Stimulated activated CD4-positive, alpha-beta T cell treated with anti-CD3 and anti-CD28 coated beads, TNF-alpha, amount 100 ng/mL, for 48 hours (primary cell): ENCODE measurements at regions not wholly inside any gene's neighbourhood (a gene's known extent, or its start where the extent isn't known, plus 50 kb on each side); places are given as distances from the start of the nearest gene placed in this dataset.
A peak's percentile ranks its signal among the peaks of the same experiment; 100 is the strongest.

Experiments used
- DNase-seq, 3 donors: peaks; one replicate each; pipeline ENCODE4 v3.0.0-alpha.2; 2020; ENCODE audit warnings: low read depth in 3 of 3

DNA sequence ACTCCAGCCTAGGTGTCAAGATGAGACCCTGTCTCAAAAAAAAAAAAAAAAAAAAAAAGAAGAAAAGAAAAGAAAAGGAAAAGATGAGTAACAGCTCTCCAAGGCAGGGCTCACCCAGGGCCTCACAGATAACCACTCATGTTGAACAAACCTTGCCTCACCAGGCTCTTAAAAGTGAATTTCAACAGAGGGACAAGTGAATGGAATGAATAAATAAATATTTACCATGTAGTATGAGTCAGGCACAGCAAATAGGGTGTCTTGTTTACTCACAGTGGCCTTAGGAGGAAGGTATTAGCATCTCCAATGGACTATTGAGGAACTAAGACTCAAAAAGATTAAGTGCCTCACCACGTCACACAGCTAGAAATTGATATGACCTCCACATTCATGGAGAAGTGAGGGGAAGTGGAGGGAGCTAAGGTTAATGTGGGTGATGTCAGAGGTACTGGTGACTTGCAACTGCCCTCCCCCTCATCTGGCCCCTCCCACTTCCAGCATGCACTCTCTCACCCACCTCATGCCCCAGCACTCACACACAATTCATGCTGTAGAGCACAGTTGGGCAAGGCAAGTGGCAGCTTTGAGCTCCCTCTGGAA is 255.5 kb downstream of the UACA start:
- peak in 1 of 3 donors; percentile 34 for DNase-seq

DNA sequence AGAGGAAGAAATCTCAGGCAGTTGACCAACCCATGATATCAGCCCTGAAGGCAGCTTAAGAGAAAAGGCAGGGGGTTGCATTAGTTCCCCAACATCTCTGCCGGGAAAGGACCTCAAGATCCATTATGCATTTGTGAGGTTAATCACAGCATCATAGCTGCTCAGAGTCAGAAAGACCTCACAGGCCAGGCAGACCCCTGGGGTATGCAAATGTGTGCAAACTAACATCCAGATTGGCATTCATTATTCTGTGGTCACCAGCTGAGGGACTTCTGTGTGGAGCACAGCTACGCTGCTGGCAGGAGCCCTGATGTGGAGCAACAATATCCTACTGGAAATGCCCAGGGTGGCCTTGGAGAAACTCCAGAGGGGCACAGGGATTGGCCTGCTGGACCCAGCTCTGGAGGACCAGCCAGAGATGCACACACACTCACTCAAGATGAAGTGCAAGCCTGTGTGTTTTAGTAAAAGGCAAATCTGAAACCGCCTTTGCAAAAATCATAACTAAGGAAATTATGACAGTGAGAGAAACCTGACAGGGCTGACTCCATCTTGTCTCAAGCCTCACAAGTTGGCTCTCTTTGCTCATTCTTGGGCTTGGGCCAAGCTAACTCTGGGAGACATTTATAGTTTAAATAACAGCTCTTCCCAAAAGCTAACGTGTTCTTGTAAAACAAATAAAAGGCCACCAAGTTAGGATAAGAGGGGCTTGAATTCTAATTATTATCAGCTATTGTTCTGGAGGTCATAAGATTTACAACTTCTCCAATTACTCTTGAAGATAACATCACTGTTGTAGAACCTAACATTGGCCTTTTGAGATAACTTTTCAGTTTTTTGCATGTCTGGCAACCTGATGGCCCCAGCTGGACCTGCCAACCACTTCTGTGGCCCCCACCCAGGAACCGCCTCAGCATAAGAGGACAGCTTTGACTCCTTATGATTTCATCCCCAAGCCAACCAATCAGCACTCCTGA is 257.1 kb downstream of the UACA start:
- DNase-seq: no peak

DNA sequence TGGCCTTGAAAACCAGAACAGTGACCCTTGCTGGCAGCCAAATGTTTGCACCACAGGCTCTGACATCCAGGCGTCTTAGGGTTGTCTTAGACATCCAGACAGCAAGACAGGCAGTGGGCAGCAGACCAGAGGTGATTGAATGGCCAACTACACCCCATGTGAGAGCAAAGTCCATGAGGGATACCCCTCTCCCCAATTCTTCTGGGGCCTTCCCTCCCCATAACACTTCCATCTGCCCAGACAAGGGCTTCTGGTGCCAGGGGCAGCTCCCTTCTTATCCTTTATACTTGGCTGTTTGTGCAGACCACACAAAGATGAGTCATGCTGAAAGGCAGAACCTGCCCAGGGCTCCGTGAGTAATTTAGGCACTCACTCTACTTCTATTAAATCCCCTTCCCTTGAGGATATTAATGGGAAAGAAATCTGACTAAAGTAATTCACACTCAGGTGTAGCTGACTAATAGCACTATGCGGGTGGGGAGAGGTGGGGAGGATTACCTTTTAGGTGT is 257.9 kb downstream of the UACA start:
- DNase-seq: no peak

DNA sequence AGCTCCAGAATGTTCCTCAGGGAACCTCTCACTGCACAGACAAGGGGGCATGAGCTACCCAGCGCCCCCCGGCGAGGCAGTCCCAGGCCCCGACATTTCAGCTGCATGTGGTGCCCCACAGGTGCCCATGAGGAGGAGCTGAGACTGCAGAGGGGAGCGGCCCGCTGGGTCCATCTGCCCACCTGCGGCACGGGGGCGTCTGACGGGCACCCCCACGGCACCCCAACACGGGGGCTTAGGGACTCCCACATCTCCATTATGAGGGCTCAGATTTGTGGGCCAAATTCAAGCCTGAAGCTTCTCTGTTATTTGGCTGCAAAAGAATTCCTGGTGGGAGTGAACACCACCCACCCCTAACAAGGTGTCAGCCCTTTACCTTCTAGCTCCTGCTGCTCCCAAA is 258.4 kb downstream of the UACA start:
- DNase-seq: no peak

DNA sequence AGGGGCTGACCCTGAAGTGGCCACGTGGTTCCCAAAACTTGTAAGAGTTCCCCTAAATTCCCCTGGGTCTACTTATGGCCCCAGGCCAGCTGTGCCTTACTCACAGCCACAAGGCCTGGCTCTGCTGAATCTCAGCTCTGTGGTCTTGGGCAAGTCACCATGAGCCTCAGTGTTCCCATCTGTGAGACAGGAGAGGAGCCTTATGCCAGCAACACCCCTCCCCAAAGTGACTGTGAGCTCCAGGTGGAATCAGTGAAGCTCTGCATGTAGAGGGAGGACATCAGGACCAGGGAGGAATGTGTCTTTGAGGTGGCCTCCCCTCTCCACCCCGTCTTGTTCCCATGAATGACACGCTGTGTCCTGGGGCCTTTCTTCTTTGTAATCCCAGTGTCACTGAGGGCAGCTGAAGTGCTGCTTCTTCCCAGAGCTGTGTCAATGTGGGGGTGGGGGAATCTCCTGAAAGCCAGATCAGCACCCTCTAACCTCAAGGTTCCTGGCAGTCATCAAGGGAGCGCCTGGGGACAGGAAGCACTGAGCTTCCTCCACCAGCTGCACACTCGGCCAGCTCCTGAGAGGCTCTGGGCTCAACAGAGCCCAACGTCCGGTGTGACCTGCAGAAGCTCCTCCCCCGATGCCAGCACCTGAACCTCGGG is 258.9 kb downstream of the UACA start:
- DNase-seq: peak in 1 of 3 donors; percentile 32

DNA sequence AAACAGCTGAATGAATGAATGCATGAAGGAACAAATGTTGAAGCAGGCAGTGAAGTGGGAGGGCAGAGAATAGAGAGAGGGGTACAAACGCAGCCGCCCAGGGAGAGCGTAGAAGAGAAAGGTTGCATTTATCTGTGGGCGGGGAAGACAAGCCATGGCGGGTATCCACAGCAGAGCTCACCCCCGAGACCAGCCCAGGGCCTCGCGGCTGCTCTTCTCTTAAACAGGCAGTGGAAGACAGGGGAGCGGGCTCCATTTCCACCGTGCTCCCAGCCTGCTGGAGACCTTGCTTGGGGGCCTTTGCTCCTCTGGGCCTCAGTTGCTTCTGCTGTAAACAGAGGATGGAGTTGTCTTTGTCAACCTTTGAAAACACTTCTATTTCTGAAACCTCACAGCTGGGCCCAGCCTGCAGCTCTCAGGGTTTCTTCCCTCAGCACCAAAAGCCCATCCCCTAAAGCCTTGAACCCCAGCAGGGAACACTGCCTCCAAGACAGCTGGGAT is 259.5 kb downstream of the UACA start:
- no peak for DNase-seq

DNA sequence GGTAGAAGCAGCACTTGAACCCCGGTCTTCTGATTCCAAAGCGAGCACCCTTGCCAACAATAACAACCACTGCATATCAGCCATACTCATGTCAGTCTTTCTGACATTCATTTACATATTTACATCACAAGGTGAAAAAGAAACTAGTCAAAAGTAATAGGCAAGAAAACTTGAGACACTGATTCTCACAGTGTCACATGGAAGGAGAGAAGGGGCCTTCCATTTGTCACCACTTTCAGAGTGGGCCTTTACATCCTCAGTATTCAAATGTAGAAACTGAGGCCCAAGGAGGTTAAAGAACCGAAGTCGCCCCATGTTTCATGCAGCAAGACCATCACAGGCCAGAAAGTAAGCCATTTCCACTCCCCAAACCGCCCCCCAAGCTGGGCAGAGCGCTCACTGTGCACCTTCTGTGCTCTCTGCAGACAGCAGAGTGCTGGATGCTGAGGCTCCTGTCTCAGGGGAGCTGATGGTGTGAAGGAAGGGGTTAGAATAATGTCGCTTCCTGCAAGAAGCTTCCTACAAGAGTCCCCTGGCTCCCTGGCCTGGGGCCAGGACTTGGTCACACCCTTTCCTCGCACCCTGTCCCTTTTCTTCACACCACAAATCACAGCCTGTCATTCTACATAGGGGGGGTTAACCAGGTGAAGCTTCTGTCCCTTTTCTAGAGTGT is 260.1 kb downstream of the UACA start:
- no peak for DNase-seq

DNA sequence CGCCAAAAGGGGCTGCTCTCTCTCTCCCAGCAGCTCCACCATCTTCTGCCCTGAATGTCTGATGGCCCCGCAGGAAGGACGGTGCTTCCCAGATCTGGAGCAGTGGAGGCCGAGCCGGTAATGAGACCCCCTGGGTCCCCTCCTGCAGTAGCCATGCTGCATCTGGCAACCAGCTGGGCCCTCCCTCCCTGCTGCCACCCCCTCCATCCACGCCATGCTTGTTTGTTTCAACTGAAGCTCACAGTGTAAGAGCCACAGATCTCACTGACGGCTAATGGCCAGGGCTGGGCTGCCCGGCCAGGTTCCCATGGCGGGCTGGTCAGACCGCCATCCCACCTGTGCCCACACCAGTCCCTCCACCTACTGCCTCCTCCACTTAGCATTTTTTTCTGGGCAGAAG is 260.8 kb downstream of the UACA start:
- no peak for DNase-seq

DNA sequence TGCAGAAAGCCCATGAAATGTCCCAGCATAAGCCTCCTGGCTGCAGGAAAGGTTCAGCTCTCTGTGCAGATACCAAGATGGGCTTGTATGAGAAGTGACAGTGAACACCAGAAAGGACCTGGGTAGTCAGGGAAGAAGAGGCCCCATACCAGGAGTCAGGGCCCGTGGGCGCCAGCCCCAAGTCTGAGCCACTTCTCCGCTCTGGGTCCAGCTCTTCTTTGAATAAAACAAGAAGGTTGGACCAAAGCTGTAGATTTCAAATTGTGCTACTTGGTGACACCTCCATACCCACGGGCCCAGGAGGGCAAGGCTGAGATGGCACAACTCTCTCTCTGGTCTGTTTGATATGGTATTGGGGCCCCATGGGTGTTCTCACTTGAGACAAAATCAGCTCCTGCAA is 261.5 kb downstream of the UACA start:
- DNase-seq: no peak

DNA sequence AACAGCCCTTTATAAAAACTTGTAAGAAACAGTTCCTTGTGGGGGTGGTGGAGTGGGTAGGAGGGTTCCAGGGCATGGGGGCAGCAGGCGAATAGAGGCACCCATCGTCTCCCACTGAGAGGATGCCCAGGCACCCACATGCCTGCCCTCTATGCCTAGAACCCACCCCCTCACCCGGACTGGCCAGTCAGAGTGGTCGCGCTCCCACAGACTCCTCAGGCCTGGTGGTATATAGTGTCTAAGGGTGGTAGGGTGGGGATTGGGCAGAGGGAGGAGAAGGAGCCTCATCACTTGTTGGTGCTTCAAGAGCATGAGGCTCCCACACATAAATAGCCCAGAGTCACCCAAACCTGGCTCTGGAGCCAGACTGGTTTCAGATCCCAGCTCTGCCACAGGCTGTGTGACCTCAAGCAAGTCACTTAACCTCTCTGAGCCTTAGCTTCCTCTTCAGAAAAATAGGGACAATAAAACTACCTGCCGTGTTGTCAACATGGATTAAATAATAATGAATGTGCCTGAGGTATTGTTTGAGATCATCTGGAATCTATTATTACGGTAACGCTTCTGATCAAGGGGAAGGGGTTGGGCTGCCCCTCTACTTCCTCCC is 262.1 kb downstream of the UACA start:
- no peak for DNase-seq

DNA sequence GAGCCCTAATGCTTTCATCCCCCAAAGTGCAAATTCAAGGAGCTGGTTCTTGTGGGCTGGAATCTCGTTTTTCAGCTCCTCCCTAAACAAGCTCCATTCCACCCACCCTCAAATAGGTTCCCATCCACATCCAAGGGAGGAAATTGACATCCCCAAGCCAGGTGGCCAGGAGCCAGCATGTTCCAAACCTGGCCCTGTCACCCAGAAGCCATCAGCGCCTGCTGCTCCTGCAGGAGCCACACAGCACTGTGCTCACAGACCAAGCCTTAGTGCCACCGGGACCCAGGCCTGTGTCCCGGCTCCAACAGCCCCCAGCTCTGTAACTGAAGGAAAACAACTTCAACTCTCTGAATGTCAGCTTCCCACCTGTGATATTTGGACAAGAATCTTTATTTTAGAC is 263.6 kb downstream of the UACA start:
- no peak for DNase-seq

DNA sequence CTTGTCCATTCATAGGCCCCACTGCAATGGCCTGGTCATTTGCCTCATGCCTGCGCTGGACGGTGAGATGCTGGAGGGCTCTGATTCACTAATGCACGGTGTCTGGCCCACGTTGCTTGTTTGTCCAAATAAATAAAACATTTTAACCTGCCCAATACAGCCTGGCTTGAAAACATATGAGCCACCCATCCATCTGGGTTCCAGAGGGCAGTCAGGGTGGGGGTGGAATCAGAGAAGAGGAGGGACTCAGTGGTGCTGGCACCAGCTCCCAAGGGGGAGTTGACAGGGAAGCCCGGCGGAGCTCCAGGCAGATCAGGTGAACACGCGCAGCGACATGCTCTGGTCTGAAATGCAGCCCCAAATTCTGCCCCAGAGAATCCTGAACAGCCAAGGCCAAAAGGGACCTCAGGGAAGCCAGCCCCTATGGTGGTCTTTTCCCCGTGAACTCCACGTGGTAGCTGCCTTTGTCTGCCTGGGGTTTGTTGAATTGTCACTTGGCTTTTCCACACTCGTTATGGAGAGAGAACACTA is 265.2 kb downstream of the UACA start:
- DNase-seq: no peak

DNA sequence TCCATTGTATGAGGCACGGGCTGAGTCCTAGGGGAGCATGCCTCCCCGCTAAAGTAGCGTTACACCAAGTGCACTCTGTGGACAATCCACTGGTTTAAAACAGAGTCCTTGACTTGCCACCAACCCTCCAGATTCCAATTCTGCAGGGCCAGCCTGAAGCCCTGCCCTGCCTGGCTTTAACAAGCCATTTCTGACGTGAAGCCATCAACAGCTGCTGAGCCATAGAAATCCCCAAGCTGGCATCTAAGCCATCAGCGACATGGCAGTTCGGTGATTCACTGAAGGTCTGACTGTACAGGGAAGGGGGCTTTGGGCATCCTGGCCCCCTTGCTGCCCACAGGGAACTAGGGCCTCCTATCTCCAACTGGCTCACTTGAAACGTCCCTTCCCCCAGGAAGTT is 265.7 kb downstream of the UACA start:
- no peak for DNase-seq

DNA sequence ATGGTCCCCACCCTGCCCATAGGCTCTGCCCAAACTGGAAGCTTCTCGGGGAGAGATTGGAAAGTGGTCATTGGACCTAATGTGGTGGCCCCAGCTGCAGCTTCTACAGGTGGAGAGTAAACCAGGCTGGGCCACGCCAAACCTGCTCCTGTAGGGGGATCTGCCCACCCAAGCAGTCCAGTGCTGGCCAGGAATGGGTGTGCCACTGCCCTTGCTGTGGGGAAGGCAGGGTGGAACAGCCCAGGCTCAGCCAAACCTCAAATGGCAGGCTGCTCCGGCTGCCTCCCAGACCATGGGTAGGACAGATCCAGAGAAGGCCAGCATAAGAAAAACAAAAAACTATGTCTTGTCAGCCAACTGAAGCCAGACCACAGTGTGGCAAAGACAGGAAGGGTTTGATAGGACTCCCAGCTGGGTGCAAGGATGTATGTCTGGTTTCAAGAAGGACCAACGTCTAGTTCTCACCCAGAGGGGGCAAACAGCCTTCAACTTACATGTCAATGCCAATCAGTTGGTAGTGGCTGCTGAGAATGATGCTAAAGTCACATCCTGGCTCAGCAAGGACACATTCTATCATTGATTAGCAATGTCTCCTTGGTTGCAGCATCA is 267.3 kb downstream of the UACA start:
- no peak for DNase-seq

DNA sequence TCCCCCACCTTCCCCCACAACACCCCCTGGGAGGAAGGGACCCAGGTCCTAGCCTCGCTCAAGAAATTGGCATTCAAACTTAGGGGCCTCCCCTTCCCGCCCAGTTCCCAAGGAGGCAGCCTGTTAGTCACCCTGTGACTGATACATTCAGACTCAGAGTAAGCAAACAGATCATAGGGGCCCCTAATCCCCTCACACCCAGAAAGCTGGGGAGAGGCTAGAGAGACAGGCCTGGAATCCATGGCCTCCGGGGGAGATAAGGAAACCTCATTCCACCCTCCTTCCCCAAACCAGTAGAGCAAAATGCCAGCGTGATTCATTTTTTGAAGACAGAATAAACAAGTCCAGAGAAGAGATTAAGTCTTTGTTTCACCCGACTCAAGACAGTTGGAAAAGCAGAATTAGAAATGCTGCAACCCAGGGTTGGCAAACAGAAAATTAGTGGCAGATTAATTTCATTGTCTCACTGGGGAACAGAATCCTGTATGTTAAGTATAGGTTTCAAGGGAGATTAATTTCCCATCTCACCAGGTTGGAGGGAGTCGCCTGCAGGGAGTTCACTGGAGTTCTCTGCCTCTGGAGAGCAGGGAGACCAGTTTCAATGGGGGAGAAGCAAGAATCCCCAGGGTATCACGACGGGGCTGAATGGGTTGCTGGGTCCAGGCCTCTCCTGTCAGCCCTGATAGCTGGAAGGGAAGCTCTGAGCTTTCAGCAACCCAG is 268.3 kb downstream of the UACA start:
- DNase-seq: no peak

DNA sequence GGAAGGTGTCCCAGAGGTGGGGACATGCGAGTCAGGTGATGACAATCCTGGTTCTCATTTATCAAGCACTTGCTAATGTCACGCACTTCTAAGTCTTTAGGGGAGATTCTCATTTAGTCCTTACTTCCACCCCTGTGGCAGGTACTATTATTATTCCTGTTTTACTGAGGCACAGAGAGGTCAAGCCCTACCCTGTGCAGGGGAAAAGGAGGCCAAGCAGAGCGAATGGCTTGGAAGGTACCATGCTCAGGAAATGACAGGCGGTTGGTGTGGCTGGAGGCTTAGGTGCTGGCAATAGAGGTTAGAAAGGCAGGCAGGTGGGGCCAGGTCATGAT is 268.9 kb downstream of the UACA start:
- no peak for DNase-seq

DNA sequence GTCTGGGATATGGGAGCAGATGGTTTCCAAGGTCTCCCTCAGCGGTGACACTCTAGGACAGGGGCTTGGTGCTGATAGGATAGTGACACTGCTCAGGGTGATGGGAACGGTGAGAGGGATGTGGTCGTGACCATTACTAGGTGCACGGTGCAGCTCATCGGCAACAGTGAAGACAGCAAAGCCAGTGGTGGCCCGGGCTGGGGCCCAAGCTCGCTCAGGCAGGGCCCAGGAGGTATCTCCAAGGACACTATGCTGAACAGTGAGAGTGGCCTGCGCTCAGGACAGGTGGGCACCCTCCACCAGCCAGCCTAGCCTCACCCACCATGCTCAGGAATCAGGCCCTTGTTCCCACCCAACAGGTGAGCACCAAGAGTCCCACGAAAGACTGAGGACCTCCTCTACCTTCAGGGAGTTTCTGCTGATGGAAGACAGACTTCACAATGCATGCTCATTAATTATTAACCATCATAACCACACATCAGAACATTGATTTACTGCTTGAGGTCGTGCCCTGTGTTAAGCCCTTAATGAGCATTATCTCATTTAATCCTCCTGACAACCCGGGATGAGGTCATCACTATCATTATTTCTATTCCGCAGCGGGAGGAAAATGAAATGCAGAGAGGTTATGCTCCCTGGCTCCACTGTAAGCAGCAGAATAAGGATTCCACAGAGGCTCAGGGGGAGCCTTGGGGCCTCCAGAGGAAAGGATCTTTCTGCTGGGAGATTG is 269.4 kb downstream of the UACA start:
- no peak for DNase-seq

DNA sequence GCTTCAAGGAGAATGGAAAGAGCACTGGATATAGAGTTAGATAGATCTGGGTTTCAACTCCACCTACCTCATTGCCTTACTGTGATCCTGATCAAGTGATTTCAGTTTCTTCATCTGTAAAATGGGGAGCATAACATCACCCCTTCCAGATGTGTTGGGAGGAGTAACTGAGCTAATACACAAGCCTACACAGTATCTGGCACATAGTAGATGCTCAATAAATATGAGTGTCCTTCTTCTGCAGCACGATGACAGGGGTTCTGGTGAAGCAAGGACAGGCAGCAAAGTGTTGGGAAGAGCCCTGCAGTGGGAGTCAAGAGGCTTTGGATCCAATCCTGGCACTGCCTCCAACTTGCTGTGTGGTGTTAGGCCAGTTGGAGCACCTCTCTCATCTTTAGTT is 270.0 kb downstream of the UACA start:
- DNase-seq: no peak
